ENCODE measurements at regions not wholly inside any gene's neighbourhood (a gene's known extent, or its start where the extent isn't known, plus 50 kb on each side); places are given as distances from the start of the nearest gene placed in this dataset.
"Not testable (repeated sequence)": the region's sequence is repeated elsewhere in the genome, so short reads cannot be mapped to it uniquely, and the experiment has no call there.

DNA sequence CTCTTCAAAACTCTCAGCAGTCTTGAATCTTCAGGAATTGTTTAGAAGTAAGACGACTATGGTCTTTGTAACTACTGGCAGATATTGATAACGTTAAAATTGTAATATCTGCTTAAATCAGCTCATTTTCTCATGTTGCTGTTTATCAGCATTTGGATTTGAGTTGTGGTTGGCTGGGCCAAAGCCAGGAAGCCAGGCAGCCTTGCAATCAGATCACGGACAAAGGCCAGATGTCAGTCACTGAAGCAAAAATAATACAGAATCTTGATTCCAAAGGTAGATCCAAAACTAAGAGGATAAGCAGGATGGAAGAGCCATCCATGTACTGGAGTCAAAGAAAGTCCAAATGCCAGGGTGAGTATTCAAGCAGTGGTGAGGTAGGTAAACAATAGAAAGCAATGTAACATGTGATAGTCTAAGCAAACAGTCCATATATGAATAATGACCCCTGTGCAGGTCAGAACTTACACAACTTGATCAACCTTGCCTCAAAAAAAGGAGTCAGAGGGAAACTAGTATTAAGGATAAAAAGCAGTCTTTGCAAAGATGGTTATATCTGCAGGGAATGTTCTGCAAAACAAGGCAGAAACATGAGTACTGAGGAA lies 95.8 kb upstream of the RAP1B start:
- DNase-seq: no peak

DNA sequence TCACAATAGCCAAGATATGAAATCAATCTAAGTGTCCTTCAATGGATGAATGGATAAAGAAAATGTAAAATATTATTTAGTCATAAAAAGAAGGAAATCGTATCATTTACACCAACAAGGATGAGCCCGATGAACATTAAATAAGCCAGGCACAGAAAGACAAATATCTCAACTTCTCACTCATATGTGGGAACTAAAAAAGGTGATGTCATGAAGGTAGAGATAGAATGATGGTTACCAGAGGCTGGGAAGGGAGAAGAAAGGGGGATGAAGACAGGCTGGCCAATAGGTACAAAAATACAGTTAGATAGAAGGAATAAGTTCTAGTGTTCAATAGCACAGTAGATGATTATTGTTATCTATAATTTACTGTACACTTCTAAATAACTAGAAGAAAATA lies 94.9 kb upstream of the RAP1B start:
- DNase-seq: no peak

DNA sequence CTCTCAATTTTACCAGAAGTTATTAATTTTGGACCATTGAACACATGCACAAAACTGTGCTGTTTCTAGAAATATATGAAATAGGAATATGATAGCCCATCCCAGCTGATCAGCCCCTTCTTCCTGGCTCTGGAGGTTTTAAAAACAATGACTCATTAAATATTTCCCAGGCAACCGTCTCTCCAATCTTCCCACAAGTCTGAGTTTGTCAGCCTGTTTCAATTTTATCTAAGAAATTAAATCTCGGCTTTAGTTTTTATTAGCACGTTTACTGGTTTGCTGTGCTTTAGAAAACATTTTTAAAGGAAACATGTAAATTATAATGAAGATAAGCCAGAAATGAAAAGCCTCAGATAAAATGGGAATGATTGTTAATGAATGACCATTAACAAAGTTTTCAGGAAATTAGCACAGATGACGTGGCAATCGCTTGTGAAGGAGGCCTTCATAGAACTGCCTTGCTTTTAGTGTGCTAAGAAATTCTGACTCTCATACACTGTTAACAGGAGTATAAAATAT lies 89.3 kb upstream of the RAP1B start:
- no peak for DNase-seq

DNA sequence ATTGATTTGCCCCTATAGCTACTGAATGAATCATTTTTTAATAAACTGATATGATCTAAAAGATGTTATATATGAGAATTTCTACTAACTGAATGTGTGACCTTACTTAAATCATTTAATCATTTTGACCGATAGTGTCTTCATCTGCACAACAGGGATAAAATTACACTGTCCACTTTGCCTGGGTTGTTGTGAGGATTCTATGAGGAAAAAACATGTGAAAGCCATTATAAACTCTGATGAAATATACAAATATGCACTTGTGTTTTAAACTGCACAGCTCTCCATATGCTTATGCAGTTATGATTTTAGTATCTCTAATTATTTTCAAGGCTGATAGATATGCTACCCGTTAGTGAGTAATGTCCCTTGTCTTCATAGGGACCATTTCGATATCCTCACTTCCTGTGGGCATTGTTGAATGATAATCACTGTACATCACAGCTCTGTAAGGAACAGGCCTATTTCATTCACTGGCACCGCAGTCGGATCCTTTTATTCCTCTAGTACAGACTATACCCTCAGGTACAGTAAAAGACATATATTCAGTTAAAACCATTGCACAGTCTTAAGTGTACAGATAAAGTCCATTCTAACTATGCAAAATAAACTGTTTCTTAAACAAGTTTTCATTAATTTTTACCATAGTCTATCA lies 88.7 kb upstream of the RAP1B start:
- no peak for DNase-seq

DNA sequence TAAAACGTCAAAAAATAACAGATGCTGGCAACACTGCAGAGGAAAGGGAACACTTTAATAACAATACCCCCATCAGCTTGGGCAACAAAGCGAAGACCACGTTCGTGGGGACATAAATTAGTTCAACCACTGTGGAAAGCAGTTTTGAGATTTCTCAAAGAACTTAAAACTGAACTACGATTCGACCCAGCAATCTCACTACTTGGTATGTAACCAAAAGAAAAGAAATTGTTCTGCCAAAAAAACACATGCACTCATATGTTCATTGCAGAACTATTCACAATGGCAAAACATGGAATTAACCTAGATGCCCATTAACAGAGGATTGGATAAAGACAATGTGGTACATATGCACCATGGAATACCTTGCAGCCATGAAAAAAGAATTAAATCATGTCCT lies 81.2 kb upstream of the RAP1B start:
- no peak for DNase-seq

DNA sequence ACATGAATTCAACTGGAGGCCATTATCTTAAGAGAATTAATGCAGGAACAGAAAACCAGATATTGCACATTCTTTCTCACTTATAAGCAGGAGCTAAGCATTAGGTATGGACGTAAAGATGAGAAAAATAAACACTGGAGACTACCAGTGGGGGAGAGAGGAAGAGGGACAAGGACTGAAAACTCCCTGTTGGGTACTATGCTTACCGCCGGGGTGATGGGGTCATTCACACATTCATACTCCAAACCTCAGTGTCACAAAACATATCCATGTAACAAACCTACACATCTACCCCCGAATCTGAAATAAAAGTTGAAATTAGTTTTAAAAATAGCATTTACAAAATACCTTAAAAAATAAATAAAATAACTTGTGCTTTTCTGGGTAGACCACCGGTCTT lies 80.8 kb upstream of the RAP1B start:
- DNase-seq: no peak

DNA sequence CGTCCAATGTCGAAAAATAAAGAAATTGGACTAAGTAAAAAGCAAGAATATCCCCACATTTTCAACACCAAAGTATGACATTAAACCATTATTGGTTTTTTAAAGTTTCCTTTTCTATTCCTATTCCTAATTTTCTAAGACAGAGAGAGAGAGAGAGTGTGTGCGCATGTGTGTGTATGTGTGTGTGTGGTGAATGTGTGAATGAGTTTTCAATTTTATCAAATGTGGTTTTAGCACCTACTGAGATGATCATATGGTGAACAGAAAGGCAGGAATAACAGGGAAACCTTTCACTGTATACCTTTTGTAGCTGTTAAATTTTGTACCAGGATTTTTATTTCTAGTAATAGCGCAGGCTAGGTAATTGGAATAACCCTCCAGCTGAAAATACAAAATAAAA lies 80.4 kb upstream of the RAP1B start:
- DNase-seq: no peak

DNA sequence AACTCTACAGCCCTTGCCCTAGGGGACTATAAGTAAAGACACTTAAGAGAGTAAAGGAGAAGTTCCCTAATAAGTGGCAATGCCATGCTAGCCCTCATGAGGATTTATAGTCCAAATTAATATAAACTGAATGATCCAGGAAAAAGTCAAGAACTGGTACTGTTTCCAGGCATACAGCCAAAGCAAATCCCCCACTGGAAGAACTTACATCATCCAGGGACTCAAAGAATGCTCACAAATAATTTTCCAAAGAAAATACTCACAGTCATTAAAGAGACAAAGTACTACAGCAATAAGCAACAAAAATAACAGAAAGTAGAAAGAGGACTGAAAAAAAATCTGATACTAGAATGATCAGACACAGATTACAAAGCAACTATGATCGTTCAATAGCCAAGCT lies 79.7 kb upstream of the RAP1B start:
- DNase-seq: no peak

DNA sequence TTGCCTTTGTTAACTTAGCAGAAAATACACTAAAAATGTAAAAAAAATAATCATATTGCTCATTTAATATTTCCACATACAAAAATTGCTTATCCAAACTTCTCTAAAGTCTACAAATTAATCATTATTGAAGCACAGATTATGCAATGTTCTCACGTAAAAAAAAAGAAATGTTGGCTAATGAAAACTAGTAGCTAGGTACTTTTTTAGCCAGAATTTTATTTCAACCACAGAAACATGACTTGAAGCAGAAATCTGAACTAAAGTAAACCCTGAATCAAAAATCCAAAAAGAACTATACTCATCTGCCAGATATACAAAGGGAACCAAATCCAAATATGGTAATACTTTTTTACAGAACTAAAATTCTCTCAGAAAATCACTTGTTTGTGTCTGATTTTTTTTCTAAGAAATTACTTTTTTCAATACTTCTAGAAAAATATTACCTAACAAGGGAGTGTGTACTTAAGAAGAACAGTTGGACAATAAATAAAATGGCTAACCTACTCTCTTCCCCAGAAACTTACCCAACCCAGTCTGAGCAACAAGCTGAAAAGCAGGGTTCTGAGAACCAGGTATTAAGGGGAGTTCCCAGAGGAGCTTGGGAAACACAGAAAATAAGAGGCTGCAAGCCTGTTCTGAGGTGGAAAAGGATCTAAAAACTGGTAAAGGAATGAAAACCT lies 78.4 kb upstream of the RAP1B start:
- DNase-seq: no peak

DNA sequence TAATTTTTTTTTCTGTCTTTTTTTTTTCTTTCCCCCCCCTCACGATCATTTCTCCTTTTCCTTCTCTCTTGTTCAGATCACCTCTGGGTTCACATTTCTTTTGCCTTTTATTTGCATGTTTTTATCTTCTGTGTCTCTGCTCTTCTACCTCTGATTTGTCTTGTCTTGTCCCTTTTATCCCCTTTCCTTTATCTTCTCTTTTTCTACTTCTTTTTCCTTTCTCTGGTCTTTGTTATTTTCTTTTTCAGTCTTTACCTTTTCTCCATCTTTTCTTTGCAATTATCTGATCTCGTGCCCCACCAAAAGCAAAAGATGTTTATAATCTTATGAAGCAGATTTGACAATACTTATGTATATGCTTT lies 77.8 kb upstream of the RAP1B start:
- no peak for DNase-seq

DNA sequence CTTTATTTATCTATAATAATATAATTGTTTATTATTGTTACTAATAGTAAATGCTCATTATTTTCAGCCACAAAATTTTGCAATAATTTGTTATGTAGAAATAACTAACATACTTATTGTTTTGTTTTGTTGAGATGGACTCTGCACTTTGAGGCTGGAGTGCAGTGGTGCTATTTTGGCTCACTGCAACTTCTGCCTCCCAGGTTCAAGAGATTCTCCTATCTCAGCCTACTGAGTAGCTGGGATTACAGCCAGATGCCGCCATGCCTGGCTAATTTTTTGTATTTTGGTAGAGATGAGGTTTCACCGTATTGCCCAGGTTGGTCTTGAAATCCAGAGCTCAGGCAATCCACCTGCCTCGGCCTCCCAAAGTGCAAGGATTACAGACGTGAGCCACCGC lies 76.6 kb upstream of the RAP1B start:
- no peak for DNase-seq

DNA sequence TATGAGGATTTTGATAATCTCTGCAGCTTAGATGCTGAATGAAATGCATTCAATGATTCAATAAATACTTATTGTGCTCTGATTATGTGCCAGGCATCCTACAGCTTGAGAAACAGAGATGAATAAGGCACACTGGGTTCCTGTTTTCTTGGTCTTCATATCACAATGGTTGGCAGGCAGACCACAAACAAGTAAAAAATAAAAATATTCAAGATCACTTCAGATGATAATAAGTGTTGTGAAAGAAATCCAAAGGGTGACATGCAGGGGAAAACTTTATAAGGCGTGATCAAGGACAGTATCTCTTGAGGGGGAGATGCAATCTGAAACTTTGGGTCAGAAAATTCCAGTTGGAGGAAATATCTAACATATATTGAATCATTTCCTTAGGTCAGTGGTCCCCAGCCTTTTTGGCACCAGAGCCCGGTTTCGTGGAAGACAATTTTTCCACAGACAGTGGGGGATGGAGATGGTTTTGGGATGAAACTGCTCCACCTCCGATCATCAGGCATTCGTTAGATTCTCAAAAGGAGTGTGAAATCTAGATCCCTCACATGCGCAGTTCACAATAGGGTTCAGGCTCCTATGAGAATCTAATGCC lies 73.7 kb upstream of the RAP1B start:
- no peak for DNase-seq

DNA sequence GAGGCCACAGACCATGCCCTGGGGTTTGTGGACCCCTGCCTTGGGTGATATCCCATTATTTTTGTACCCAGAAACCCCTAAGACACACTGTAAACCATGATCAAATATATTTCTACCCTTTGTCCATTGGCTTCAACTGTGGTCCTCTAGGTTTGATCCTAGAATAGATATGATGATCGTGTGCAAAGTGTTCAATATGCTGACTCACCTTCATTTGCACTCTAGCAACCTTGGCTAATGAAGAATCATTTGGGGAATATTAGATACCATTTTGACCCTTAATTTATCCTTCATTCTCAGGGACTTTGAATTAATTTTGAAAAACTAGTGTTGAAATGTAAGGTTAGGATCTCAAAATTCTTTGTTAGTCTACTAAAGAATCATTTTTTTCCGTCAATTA lies 73.1 kb upstream of the RAP1B start:
- no peak for DNase-seq

DNA sequence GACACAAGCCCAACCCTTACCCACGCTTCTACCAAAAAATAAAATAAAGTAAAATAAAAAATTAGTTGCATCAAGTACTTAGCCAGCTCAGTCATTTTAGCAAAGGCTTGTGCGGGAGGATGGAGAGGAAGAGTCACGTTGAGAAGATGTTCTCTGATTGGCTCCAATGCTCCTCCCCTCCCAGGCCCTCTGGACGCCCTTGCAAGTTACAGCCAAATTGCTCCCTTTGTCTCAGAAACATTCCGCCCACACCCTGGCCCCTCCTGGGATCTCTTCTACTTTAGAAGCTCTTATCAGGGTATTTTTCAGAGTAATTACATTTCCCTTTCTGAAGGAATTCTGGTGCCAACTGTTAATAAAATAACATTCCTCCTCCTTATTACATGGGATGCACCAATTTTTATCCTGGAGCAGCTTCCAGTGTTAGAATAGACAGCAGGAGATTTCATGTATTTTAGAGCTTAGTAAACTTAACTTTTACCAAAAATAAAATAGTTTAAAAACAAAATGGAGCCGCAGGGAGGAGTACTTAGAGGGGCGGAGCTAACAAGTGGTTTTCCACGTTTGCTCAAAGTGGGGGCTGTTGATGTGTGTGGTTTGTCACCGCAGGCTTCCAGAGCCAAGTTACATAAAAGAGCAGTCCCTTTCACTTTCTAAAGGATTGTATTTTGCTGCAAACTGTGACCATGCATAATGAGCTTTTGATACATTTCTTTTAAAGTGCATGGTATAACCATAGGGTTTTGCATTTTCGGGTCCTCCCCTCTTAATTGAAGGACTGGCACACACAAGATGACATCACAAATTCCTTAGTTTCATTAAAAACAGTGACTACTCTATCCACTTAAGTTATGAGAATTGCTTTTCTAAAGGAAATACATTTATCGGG lies 71.7 kb upstream of the RAP1B start:
- DNase-seq: peak; percentile 60

DNA sequence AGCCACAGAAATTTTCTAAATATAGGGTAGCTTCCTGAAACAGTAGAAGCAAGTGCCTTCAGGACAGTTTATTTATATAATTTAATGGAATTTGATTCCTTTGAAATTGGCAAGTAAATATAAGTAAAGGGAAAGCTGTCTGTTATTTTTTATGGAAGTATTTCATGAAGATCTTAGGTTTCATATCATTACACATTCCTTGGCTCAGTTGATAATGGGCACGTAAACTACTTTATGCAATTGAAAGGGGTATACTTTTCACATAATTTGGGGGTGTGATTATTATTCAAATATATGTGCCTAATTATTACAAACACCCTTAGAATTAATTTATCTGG lies 71.1 kb upstream of the RAP1B start:
- DNase-seq: no peak

DNA sequence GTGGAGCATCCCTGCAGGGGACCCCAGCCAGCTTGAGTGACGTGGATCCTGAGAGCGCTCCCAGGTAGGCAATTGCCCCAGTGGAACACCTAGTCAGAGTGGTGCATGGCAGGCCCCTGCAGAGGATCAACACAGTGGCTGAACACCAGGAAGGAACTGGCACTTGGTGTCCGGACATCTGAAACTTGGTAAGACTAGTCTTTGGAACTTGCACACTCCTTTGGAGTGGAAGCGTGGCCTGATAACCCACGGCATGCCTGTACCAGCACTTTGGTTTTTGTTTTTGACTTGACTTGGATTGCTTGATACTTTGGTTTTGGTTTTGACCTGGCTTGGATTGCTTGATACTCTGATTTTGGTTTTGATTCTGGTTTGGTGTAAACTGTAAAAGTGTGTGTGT lies 69.9 kb upstream of the RAP1B start:
- not testable (repeated sequence) for DNase-seq

DNA sequence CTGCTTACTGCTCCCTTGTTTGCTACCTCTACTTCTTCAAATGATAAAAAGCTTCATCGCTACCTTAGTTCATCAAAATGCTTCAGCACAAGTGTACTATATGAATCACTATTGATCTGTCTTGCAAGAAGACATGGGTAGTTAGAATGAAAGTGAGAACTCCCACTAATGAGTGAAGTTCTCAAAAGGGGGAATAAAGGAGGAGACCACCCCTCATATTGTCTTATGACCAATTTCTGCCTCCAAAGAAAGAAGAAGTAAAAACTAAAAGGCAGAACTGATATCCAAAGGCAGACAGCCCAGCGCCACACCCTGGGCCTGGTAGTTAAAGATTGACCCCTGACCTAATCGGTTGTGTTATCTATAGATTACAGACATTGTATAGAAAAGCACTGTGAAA lies 63.4 kb upstream of the RAP1B start:
- not testable (repeated sequence) for DNase-seq

DNA sequence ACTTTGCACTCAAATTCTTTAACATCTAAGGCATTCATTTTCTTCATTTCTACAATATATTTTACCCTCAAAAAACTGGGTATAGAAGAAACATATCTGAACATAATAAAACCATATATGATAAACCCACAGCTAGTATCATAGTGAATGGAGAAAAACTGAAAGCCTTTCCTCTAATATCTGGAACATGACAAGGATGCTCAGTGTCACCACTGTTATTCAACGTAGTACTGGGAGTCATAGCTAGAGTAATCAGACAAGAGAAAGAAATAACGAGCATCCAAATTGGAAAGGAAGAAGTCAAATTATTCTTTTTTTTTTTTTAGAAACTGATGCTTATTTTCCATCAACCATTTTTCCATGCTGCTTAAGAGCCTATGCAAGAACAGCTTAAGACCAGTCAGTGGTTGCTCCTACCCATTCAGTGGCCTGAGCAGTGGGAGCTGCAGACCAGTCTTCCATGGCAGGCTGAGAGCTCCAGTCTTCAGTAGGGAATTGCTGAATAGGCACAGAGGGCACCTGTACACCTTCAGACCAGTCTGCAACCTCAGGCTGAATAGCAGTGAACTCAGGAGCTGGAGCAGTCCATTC lies 58.0 kb upstream of the RAP1B start:
- DNase-seq: not testable (repeated sequence)

DNA sequence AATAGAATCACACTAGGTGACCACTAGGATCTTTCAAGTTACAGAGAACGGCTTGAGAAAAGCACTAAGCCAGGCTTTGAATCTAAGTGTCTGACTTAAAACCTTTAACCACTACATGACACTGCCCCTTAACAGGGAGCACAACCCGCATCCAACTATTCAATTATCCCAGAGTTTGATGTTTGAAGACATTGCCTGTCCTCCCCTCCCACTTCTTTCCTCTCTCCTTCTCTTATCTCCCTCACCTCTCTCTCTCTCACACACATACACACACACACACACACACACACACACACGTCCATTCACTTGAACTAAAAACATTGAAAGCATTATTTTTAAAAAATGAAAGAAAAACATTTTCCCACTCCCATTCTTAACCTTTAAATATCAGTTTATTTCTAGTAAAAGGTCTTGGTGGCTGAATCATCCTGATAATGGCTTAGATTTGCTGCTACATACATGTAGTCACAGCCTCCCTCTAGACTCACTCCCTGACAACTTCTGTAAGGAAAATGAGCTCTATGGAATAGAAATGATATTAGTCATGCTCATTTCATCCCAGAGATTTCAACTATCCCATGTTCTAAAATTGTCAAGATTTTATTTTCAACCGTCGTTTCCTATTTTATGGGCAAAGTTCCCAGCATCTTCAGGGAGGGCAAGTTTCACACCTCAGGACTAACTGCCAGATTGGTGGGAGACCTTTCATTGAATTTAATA lies 53.5 kb upstream of the RAP1B start:
- no peak for DNase-seq

DNA sequence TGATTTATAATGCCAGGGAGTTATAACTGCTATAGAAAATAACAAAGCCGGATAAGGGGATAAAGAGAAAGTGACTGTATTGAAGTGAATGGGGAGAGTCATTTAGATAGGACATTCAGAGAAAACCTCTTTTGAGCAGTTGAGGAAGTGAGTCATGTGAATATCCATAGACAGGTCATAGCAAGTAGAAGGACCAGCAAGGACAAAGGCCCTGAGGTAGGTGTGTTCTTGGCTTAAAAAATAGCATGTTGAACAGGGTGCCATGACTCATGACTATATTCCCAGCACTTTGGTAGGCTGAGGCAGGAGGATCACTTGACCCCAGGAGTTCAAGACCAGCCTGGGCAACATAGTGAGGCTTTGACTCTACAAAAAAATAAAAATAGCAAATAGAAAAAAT lies 51.5 kb upstream of the RAP1B start:
- no peak for DNase-seq

DNA sequence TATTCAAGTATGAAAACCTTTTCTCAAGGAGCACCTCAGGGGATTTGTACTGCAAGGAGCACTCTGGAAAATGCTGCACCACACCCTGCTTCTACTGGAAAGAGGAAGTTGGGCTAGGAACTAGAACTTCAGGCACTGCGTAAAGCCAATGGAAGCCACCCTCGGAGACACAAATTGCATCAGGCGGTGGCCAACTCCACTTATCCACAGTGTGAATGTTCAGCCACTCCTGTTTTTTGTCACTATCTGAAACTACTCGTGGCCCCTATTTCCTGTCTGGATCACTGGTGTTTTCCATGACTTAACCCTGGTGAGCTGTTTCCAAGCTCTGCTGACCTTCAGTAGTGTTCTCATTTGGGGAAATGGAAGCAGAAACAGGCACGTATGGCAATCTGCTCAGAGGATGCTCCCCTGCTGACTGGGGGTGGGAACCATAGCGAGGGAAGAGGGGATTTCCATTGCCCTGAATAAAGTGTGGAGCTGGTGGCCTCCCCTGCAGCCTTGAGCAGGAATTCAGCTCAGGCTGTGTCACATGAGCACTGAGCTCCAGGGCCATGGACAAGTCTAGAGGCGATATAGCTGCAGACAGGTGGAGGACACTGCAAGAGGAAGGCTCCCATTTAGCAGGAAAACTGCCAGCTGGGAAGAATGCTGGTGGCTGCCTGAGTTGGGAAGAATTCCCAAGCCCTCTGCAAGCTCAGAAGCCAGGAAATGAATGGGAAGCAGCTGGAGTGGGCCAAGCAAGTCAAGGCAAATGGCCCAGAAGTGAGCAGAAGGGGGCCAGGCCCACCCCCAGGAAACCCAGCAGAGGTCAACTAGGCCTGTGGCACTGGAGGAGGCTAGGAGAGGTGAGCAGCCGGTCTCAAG lies 50.5 kb upstream of the RAP1B start:
- no peak for DNase-seq
